Upper lobe of left lung (tissue), 6 donors: ENCODE measurements at regions not wholly inside any gene's neighbourhood (a gene's known extent, or its start where the extent isn't known, plus 50 kb on each side); places are given as distances from the start of the nearest gene placed in this dataset.
A peak's percentile ranks its signal among the peaks of the same experiment; 100 is the strongest.

Source experiments
- ATAC-seq, 2 donors: fragments of 200-7000 bp; cut with Tn5 transposase; one replicate each; pipeline ENCODE4 v1.9.1; 2022; ENCODE audit warnings: mild to moderate bottlenecking in 2 of 2, moderate library complexity in 2 of 2; ENCODE audit not compliant: low FRiP score in 2 of 2
- DNase-seq, 2 donors: peaks; one replicate each; pipeline ENCODE4 v3.0.0-alpha.2; 2019 to 2020
- H3K27ac ChIP-seq, 4 donors: fragments of 200-600 bp; sonication (generic); one replicate each; pipeline ENCODE4 v1.5.1; 2016 to 2019
- H3K27me3 ChIP-seq, 4 donors: fragments of 200-600 bp; sonication (generic); one replicate each; pipeline ENCODE4 v1.5.1; 2017 to 2019
- H3K36me3 ChIP-seq, 4 donors: fragments of 200-600 bp; sonication (generic); one replicate each; pipeline ENCODE4 v1.5.1; 2016 to 2019
- H3K4me1 ChIP-seq, 4 donors: fragments of 200-600 bp; sonication (generic); one replicate each; pipeline ENCODE4 v1.5.1; 2018 to 2019
- H3K4me3 ChIP-seq, 4 donors: fragments of 200-600 bp; sonication (generic); one replicate each; pipeline ENCODE4 v1.5.1; 2017 to 2019; ENCODE audit warnings: mild to moderate bottlenecking in 2 of 4, moderate library complexity in 1 of 4
- H3K9me3 ChIP-seq, 4 donors: fragments of 200-600 bp; sonication (generic); one replicate each; pipeline ENCODE4 v1.5.1; 2018 to 2019
- CTCF ChIP-seq, 6 experiments: fragments of 450-650 bp in 4 of 6; fragments of 200-600 bp in 2 of 6; sonication (generic) in 2 of 6; IDR thresholded peaks; one replicate each; pipeline ENCODE4 v1.5.1; 2016 to 2019; ENCODE audit warnings: antibody characterized with exemption in 6 of 6
- EP300 ChIP-seq, 4 donors: sonication (generic); formaldehyde crosslinking; IDR thresholded peaks; one replicate each; pipeline ENCODE4 v1.5.1; 2017; ENCODE audit warnings: antibody characterized with exemption in 4 of 4, control low read depth in 2 of 4
- POLR2A ChIP-seq, 4 donors: fragments of 450-650 bp; IDR thresholded peaks; one replicate each; pipeline ENCODE4 v1.5.1; 2016 to 2017; ENCODE audit warnings: antibody characterized with exemption in 4 of 4, mild to moderate bottlenecking in 2 of 4
- POLR2AphosphoS5 ChIP-seq, 2 donors: sonication (generic); formaldehyde crosslinking; IDR thresholded peaks; one replicate each; pipeline ENCODE4 v1.5.1; 2017; ENCODE audit warnings: antibody characterized with exemption in 2 of 2
- WGBS, 2 donors: methylation state at CpG; one replicate each; pipeline ENCODE4 v1.1.5; 2017 to 2018; 5-methylcytosine and 5-hydroxymethylcytosine counted together
- donor health status: DM: no; HTN: no; CAD: no; lungs with moderate emphysema.
- donor health status: DM: no; HTN: yes; CAD: no; lungs with severe emphysema.

GRCh38 chr3:177776661-177777101 is 579.4 kb upstream of the TBL1XR1 start:
- 62 to 65% methylated on average over 6 of the region's 6 CpGs for whole genome bisulfite sequencing, 2 donors
- TF ChIP-seq EP300 (IDR thresholded peaks at IDR 0.05) (no peak), CTCF (IDR thresholded peaks at IDR 0.05) (no peak), POLR2AphosphoS5 (IDR thresholded peaks at IDR 0.05) (no peak), POLR2A (IDR thresholded peaks at IDR 0.05) (no peak)
- no peak for ATAC-seq

GRCh38 chr3:177777699-177778098 is 580.4 kb upstream of the TBL1XR1 start:
- Histone ChIP-seq H3K27ac (no peak overlapping the region), H3K9me3 (no peaks in the 10 kb centered on the region), H3K36me3 (no peaks in the 10 kb centered on the region), H3K4me1 (peaks cover 9 to 36% (median 20%) of the 10 kb centered on the region in 4 donors), H3K27me3 (no peaks in the 10 kb centered on the region), H3K4me3 (no peak overlapping the region)
- peak; percentile 73 to 74 for ATAC-seq
- 75% methylated on average over 1 of the region's 1 CpG; no CpG with 5 or more reads in 1 of the 2 donors for WGBS, 2 donors
- peak in 1 of 2 donors; percentile 61 for DNase-seq
- no peak for TF ChIP-seq POLR2AphosphoS5 (IDR thresholded peaks at IDR 0.05)
- TF ChIP-seq CTCF (IDR thresholded peaks at IDR 0.05) = peak; percentile 50 to 76 (median 68)

More at GRCh38 chr3:177776661-177777101, 579.4 kb upstream of the TBL1XR1 start:
- peaks cover 9 to 32% (median 20%) of the 10 kb centered on the region in 4 donors for H3K4me1 ChIP-seq
- no peaks in the 10 kb centered on the region for H3K27me3 ChIP-seq
- no peak for DNase-seq
- H3K27ac ChIP-seq = no peak overlapping the region
- H3K4me3 ChIP-seq = no peak overlapping the region
- H3K36me3 ChIP-seq = no peaks in the 10 kb centered on the region
- H3K9me3 ChIP-seq = no peaks in the 10 kb centered on the region

- WGBS, 2 donors = 0 to 19% methylated on average over 1 of the region's 1 CpG
These were observed 581.4 kb upstream of the TBL1XR1 start for GRCh38 chr3:177778633-177779032.

GRCh38 chr3:177781686-177782161 is 584.4 kb upstream of the TBL1XR1 start:
- H3K9me3 ChIP-seq = no peaks in the 10 kb centered on the region
- no peaks in the 10 kb centered on the region for H3K27me3 ChIP-seq
- peaks cover 9 to 27% (median 17%) of the 10 kb centered on the region in 4 donors for H3K4me1 ChIP-seq
- DNase-seq = peak in 1 of 2 donors; percentile 30
- ATAC-seq = peak; percentile 66 to 70
- H3K36me3 ChIP-seq = no peaks in the 10 kb centered on the region
- peak overlapping the region in 3 of 4 donors; percentile 19 to 69 (median 31) for H3K27ac ChIP-seq
- no peak overlapping the region for H3K4me3 ChIP-seq
- WGBS, 2 donors = 36 to 45% methylated on average over 3 of the region's 3 CpGs
- TF ChIP-seq POLR2A (IDR thresholded peaks at IDR 0.05) = no peak
- TF ChIP-seq POLR2AphosphoS5 (IDR thresholded peaks at IDR 0.05) = peak in 1 of 2 donors; percentile 60

More at GRCh38 chr3:177778633-177779032, 581.4 kb upstream of the TBL1XR1 start:
- peaks cover 9 to 30% (median 18%) of the 10 kb centered on the region in 4 donors for H3K4me1 ChIP-seq
- TF ChIP-seq EP300 (IDR thresholded peaks at IDR 0.05) (no peak), POLR2A (IDR thresholded peaks at IDR 0.05) (no peak), CTCF (IDR thresholded peaks at IDR 0.05) (no peak), POLR2AphosphoS5 (IDR thresholded peaks at IDR 0.05) (no peak)
- H3K27me3 ChIP-seq = no peaks in the 10 kb centered on the region
- H3K36me3 ChIP-seq = no peaks in the 10 kb centered on the region
- ATAC-seq = peak in 1 of 2 donors; percentile 11
- H3K4me3 ChIP-seq = no peak overlapping the region
- H3K27ac ChIP-seq = peak overlapping the region in 2 of 4 donors; percentile 15 to 55
- H3K9me3 ChIP-seq = no peaks in the 10 kb centered on the region
- DNase-seq = no peak

- Histone ChIP-seq H3K27ac (no peak overlapping the region), H3K4me1 (peaks cover 3 to 13% (median 8%) of the 10 kb centered on the region in 4 donors), H3K9me3 (no peaks in the 10 kb centered on the region), H3K36me3 (no peaks in the 10 kb centered on the region), H3K4me3 (no peak overlapping the region), H3K27me3 (no peaks in the 10 kb centered on the region)
- DNase-seq = no peak
- no peak for TF ChIP-seq EP300 (IDR thresholded peaks at IDR 0.05)
- no peak for ATAC-seq
- WGBS, 2 donors = 91 to 98% methylated on average over 2 of the region's 2 CpGs
These were observed 586.1 kb upstream of the TBL1XR1 start for GRCh38 chr3:177783338-177783737.

- TF ChIP-seq CTCF (IDR thresholded peaks at IDR 0.05) (no peak), EP300 (IDR thresholded peaks at IDR 0.05) (no peak)
- H3K4me3 ChIP-seq = no peak overlapping the region
- peaks cover 0 to 9% (median 4%) of the 10 kb centered on the region in 4 donors for H3K4me1 ChIP-seq
- WGBS, 2 donors = 87 to 95% methylated on average over 5 of the region's 5 CpGs
- ATAC-seq = no peak
- H3K36me3 ChIP-seq = no peaks in the 10 kb centered on the region
- no peak overlapping the region for H3K27ac ChIP-seq
- H3K27me3 ChIP-seq = no peaks in the 10 kb centered on the region
- DNase-seq = no peak
- no peaks in the 10 kb centered on the region for H3K9me3 ChIP-seq
These were observed 586.5 kb upstream of the TBL1XR1 start for GRCh38 chr3:177783767-177784166.
